HG02642 (cell line): ENCODE measurements at regions not wholly inside any gene's neighbourhood (a gene's known extent, or its start where the extent isn't known, plus 50 kb on each side); places are given as distances from the start of the nearest gene placed in this dataset.

Experiments used
- ATAC-seq: cut with Tn5 transposase; IDR thresholded peaks from one replicate; pipeline ENCODE4 v1.9.1; 2021; ENCODE audit warnings: mild to moderate bottlenecking; ENCODE audit not compliant: unreplicated experiment, poor library complexity

- ATAC-seq = no peak
These were observed 189.8 kb upstream of the DAPK1 start for GRCh38 chr9:87307848-87308247.

DNA sequence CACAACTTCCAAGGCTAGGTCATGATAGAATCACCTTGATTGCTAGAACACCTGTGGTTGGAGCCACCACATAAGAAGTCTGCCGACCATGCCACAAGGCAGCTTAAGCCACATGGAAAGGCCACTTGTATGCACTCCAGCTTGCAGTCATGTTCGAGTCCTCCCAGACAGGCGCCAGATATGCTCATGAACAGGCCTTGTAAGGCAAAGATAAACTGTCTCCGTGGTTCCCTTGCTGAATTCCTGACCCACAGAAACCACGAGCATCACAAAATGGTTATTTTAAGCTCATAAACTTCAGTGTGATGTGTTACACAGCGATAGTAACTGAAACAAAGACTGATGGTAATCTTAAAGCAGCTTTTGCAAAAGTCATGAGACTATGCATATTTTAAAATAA is 188.4 kb upstream of the DAPK1 start:
- no peak for ATAC-seq

DNA sequence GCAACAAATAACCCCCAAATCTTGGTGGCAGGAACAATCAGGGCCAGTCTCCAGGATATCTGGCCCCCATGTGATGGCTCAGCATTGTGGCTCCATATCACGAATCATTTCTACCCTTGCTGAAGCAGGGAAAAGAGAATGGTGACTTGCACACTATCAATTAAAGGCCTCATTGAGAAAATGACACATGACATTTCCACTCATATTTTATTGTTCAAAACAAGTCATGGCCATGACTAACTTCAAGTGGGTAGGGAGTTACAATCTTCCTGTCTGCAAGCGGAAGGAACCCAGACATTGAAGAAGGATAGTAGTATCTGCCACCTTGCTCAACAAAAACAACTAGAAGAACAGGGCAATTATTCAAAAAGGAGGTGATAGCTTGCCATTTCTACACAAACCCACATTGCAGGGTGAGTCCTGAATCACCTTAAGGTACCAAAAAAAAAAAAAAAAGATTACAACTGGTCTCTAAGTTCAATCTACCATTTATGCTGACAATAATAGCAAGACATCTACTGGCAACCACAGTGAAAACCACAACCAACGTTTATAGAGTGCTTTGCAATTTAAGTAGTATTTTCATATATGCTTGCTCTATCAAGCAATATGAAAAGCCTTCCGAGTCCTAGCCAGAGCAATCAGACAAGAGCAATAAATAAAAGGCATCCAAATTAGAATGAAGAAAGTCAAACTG is 186.7 kb upstream of the DAPK1 start:
- no peak for ATAC-seq

DNA sequence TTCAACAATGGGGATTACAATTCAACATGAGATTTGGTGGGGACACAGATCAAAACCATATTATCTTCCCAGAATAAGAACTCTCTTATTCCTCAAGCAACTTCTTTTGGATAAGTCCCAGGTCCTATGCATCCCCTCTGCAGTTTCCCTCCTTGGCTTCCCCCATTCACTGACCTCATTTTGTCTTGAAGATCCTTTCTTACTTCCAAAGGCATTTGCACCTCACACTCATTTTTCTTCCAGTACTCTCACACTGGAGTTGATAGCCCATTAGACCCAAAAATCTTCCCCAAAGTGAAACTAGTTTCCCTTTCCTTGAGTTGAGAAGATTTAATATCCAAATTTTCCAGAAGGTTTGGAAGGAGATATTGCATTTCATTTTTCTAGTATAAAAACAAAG is 178.0 kb upstream of the DAPK1 start:
- ATAC-seq = no peak

GRCh38 chr9:87320146-87320884 is 177.4 kb upstream of the DAPK1 start:
- ATAC-seq = no peak

DNA sequence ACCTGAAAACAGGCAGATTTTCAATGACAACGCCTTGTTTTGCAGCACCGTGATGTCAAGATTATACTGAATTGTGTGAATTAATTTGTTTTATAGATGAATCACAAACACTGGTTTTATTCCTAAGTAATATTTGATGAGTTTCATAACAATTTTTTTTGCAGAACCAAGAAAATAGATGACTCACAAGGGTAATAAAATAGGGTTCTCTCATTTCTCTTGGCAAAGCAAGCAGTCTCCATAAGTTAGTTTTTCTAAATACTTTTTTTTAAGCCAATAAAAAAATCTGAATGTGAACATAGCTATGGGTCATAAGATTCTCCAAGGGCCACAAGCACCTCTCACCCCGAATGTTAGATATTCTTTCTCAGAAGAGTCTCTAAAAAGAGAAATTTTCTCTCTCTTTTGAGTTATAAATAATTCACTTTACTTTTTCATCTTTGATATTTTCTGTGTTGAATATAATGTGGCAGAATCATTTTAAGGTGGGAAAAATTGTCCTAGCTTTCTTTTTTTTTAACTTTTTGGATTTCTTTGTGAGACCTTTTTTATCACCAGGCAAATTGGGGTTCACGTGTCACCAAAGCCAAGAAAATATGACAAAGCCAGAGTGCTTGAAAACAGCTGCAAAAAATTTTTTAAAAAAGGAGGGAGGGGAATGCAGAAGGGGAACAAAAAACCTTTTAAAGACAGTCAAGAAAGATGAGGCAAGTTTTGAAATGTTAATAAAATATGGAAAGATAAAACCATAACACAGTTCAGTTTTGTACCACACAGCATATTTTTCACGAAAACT is 174.6 kb upstream of the DAPK1 start:
- no peak for ATAC-seq

GRCh38 chr9:87323928-87324327 is 173.7 kb upstream of the DAPK1 start:
- ATAC-seq = no peak

GRCh38 chr9:87324613-87325194 is 173.0 kb upstream of the DAPK1 start:
- ATAC-seq = no peak

DNA sequence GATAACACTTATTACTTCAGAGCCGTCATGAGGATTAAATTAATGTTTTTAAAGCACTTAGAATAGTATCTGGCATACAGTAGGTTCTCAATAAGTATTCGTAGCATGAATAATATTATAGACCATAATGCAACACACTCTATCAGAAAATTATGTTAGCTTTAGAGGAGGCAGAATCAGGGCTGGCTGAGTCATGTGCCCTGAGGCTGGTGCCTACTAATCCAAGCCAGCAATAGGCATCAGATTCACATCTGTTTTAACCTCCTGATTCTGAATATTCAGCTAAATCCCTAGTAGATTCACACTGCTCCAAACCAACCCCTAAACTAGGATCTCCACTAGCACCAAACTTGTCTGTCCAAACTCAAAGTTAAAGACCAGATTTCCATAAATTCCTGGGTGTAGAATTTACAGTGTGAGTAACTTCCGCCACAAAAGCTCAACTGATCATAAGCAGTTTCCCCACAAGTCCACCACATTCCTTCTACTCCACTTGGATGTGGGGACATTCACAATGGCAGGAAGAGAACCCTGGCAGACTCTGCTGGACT is 170.0 kb upstream of the DAPK1 start:
- no peak for ATAC-seq

DNA sequence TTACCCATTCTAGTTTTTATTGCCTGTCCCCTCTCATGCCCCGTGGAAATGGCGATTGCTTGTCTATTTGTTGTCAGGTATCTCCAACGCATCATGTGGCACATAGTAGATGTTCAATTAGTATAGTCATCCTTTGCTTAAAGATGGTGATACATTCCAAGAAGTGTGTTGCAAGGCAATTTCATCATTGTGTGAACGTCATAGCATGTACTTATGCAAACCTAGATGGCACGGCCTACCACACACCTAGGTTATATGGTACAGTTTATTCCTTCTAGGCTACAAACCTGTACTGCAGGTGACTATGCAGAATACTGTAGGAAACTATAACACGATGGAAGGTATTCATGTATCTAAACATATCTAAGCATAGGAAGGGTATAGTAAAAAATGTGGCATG is 163.9 kb upstream of the DAPK1 start:
- no peak for ATAC-seq

- ATAC-seq = no peak
These were observed 163.3 kb upstream of the DAPK1 start for GRCh38 chr9:87334366-87334765.

DNA sequence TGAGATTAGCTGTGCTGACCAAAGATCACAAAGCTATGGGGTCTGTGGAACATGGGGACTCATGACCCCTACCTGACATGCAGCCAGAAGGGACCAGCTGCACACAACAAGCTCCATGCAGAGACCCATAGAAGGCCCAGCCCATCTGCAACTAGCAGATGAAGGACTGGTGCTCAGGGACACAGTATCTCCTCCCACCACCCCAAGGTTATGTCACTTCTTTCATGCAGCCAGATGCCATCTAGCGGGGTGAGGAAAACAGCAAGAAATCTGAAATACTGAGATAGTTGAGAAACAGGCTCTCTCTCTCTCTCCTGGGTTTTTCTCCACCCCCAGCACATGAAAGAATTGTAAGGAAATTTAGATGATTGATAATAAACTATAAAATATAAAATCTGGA is 161.3 kb upstream of the DAPK1 start:
- no peak for ATAC-seq

DNA sequence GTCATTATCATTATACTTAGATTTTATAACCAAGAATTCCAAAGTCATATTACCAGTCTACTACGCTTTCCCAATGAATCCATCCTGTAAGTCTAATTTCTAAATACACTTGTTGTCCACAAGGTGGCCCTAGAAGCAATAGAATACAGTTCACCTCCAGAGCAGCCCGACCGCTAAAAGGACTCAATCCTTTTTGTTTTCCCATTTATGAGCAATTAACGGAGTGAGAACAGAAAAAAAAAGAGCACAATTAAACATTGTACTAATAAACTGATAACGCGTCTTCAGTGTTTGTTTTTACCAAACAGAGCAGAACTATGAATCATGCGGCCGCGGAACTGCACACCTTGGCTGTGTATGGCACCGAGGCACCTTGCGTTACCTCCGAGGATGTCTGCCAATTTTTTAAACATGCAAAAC is 160.7 kb upstream of the DAPK1 start:
- no peak for ATAC-seq

GRCh38 chr9:87337335-87338087 is 160.2 kb upstream of the DAPK1 start:
- no peak for ATAC-seq

DNA sequence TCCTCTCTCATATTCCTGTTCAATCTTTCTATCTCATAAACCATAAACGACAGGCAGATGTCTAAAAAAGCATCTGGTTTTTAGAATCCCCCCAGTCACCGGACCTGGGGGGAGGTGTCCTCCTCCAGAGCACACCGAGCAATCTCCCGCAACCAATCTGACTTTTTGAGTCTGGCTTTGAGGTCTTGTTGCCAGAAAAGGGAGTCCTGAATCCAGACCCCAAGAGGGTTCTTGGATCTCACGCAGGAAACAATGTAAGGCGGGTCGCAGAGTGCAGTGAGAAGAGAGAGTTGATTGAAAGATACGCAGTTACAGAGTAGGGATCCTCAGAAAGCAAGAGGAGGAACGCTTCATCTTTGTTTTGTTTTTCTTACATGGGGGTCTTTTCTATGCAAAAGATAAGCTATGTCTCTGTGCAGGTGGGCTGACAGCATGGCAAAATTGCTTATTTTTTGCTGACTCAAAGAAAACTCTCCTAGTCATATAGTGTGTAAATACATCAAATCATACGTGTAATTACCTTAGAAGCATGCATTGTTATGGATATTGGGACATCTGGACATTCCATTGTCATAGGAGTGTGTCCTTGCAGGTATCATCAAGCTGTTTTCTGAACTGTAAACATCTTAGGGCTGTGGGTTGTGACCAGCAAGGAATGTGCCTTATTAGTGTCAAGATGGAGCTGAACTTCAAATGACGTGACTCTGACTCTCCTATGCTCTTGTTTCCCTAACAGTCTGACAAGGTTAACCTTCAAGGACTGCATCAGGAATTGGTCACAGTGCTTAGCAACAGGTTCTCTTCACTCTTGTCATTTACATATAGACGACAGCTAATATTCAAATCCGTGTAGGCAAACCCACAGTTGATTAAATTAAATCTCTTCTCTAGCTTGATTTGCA is 159.3 kb upstream of the DAPK1 start:
- ATAC-seq = no peak

- no peak for ATAC-seq
These were observed 157.3 kb upstream of the DAPK1 start for GRCh38 chr9:87340391-87340790.

DNA sequence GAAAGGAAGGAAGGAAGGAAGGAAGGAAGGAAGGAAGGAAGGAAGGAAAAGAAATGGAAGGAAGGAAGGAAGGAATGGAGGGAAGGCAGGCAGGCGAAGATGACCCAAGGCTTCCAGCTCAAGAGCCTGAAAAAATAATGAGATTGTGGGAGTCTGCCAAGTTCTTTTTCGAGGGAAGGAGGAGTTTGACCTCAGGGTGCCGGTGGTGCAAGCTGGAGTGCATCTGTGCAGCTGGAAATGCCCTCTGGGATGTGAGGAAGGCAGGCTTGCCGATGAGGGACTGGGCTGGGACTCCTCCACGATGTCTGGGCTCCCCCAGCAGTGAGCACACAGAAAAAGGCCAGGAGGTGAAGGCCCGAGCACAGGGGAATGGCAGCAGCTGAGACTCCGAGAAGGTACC is 154.9 kb upstream of the DAPK1 start:
- no peak for ATAC-seq

- no peak for ATAC-seq
These were observed 153.7 kb upstream of the DAPK1 start for GRCh38 chr9:87343816-87344430.
